ENCODE measurements at regions not wholly inside any gene's neighbourhood (a gene's known extent, or its start where the extent isn't known, plus 50 kb on each side); places are given as distances from the start of the nearest gene placed in this dataset.
A peak's percentile ranks its signal among the peaks of the same experiment; 100 is the strongest.

- DNase-seq: no peak
These were observed 300.6 kb upstream of the AZI2 start for GRCh38 chr3:28649266-28649665.

DNA sequence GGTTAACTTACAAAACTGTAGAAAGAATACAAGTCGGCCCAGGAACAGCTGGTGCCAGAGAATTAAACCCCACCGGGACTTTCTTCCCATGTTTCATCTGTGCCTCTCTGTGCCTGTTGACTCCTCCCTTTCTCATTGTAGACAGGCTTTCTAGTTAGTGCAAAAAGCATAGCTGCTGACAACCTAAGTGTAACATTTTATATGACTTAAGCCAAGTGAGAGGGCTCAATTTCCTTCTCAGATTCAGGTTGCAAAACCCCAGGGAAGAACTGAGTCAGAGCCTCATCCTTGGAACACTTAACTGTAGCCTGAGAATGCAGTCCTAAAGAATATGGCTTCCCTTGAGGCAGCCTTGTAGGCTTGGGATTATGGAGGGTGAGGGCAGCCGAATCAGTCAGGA lies 302.5 kb upstream of the AZI2 start:
- DNase-seq: no peak

GRCh38 chr3:28664123-28664522 lies 315.5 kb upstream of the AZI2 start:
- no peak for DNase-seq

- DNase-seq: peak; percentile 25
These were observed 319.3 kb upstream of the AZI2 start for GRCh38 chr3:28667646-28668621.

DNA sequence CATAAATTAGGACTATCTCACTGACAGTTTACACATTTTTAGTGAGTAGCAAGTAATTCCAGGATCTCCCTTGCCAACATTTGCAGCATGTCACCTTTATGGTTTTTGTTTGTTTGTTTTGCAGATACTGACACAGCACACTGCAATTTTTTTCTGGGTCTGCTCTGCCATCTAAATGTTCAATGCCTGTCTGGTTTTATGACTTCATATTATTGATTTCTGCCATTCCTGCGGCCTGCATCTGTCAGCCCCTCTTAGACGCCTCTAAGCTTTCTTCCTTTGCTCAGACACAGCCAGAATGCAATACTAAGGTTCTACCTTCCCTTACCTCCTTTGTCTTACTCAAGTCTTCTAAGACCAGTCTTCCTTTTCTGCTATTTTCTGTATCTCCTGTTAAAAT lies 321.2 kb upstream of the AZI2 start:
- DNase-seq: no peak

DNA sequence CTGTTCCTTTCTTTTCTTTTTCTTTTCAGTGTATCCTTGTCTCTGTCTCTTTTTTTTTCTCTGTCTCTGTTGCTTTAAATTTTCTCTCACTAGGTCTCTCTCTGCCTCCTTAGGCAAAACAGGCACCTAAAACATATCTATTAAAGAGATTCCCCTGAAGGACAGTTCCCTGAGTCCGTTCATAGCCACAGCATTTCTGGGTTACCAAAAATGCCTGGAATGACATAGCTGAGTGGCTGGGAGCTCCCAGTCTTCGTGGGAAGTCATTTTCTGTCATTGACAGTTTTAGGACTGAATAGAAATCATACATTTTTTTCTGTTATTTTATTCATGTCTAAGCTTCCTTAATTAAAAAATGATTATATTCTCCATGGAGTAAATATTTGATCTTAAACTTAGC lies 323.8 kb upstream of the AZI2 start:
- no peak for DNase-seq

- no peak for DNase-seq
These were observed 324.8 kb upstream of the AZI2 start for GRCh38 chr3:28673446-28673845.

DNA sequence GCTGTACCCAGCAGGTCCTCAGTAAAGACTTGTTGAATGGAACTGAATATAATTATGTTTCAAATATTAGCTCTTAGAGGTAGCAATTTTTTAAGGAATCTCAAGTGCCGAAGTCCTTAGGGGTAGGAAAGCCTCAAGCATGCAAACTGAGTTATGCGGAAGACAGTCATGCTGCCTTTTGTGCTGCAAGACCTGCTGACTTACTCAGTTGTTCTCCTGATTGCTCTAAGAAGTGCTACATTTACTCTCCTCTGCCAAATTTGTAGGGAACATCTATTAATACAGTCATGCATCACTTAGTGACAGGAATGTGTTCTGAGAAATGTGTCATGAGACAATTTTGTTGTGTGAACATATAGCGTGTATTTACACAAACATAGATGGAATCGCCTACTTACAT lies 325.6 kb upstream of the AZI2 start:
- DNase-seq: no peak

DNA sequence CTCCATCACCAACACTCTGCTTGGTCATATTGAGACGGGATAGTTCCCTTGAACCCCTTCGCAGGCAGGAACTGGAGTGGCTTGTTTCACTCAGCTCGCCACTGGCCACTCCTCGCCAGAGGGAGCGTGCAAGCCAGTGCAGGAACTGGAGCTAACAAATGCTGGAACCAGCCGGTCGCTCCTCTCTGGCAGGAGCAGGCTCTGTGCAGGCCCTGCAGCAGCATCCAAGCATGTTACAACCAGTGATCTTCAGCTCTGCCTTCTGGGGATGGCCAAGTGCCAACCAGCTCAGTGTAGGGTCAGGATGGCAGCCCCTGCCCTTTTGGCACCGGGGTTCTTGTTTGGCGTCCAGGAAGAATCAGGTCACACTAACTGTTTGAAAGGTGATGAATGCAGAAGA lies 329.0 kb upstream of the AZI2 start:
- DNase-seq: no peak

DNA sequence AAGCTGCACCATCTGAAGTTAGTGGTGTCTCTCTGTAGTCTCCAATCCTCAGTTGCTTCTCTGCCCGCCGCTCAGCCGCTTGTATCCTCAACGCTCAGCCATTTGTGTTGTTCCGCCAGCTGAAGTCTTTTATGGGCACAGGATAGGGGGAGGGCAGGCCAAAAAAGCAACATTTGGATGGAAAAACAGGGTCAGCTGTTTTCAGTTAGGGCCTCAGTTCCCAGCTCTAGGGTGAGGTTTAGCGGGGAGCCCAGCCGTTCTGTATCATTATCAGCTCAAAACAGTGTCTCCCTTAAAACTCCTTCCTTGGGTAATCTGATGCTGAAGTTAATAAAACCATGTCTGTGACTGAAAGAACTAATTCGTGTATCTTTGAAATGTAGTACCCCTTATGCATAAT lies 329.5 kb upstream of the AZI2 start:
- no peak for DNase-seq

DNA sequence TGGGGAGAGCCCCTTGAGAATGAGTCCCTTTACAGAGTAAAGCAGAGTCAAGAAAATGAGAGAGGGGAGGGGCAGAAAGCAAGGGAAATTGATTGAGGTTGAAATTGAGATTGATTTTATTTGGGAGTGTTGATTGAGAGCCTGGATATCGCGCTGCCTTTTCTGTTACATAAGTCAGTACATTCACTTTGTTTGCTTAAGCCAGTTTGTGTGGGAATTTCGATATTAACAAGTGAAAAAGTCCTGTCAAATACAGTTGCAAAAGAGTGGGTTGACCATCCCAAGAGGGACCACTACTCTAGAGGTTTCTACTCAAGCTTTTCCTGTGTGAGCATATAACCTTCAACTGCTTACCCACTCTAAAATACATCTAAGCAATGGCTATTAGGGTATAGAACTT lies 331.4 kb upstream of the AZI2 start:
- no peak for DNase-seq

DNA sequence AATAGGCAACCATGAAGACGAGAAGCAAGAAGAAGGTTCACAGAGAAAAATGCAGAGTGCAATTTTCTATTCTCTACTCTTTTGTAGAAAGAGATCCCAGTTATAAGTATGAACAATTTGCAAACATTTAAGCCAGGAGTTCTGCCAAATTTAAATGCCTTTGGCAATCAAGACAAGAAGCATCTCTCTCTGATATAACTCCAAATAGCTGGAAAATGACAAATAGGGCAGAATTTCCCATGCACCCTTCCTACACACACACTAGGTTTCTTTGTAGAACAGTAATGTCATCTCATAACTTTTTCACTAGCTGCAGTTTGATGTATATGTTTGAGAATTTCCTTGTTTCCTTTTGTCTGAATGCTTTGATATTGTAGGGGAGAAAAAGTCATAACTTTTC lies 333.5 kb upstream of the AZI2 start:
- DNase-seq: no peak

DNA sequence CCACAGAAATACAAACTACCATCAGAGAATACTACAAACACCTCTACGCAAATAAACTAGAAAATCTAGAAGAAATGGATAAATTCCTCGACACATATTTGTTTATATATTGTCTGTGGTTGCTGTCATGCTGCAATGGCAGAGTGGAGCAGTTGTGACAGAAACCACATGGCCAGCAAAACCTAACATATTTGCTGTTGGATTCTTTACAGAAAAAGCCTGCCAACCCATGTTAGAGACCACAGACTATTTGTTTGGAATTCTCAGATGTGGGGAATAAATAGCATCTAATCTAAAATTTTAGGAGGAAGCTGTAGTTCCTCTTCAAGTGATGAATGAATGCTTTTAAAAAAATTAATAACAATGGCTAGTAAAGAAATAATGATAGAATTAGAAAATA lies 341.6 kb upstream of the AZI2 start:
- DNase-seq: no peak

DNA sequence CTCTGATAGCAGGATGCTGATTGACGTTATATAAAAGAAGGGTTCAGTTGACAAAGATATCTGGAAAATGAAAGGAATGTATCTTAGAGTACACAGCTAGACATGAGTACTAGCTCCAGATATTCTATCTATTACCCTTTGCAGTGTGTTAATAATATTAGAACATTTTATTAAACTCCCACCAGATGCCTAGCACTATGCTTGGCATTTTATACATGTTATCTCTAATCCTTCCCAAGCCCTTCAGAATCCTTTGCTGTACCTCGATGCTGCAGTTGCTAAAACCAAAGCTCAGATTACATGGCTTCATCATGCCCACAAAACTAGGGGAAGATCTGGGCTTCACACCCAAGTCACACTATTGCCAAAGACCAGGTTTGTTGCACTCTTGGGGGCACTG lies 350.1 kb upstream of the AZI2 start:
- no peak for DNase-seq

- no peak for DNase-seq
These were observed 350.7 kb upstream of the AZI2 start for GRCh38 chr3:28699283-28699682.

DNA sequence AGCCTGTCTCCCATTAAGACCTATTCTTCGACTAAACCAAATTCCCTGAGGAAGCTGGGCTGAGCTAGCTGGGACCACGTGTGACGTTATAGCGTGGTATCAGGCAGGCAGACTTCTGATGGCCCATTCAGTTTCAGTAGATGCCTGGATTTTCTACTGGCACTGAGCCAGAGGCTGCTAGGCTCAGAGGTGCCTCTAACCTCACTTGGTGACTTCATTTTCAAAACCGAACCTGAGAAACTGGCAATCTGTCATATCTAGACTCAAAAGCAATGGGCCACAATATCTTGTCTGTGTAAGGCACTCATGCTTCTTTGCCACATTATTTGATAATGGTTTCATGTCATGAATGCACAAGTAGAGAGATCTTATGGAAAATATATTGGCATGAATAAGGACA lies 352.1 kb upstream of the AZI2 start:
- no peak for DNase-seq

DNA sequence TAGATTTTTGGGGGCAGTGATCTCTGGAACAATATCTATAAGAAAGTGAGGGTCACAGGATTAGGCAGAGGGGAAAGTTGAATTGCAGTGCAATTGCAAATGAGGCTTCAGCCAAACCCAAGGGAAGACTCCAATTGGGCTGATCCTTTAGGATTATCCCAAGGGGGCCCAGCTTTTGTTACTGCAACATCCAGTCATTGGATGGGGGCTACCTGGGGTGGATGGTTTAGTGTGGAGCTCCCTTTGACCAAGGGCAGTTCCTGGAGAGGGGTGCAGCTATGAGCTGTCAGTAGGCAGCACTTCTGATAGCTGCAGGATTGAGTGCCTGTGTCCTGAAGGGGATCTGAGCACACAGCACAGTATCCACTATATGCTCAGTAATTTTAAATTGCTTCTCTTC lies 355.2 kb upstream of the AZI2 start:
- DNase-seq: no peak

GRCh38 chr3:28711293-28711692 lies 362.7 kb upstream of the AZI2 start:
- DNase-seq: no peak

DNA sequence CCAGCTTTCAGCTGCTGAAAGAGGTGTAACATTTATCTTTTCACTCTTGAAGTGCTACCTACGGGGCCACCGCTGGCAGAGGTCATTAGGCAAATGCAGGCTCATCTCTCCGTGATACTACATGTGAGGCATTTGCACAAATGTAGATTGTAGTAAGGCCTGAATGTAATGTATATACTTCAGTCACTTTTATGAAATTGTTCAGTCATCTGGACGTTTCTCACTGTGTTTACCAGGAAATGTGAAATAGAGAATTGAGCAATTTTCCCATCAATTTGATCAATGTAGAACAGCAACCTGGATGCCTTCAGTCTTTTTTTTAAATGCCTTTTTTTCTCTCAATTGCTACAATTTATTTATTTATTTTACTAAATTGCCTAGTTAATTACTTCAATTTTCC lies 368.3 kb upstream of the AZI2 start:
- no peak for DNase-seq

DNA sequence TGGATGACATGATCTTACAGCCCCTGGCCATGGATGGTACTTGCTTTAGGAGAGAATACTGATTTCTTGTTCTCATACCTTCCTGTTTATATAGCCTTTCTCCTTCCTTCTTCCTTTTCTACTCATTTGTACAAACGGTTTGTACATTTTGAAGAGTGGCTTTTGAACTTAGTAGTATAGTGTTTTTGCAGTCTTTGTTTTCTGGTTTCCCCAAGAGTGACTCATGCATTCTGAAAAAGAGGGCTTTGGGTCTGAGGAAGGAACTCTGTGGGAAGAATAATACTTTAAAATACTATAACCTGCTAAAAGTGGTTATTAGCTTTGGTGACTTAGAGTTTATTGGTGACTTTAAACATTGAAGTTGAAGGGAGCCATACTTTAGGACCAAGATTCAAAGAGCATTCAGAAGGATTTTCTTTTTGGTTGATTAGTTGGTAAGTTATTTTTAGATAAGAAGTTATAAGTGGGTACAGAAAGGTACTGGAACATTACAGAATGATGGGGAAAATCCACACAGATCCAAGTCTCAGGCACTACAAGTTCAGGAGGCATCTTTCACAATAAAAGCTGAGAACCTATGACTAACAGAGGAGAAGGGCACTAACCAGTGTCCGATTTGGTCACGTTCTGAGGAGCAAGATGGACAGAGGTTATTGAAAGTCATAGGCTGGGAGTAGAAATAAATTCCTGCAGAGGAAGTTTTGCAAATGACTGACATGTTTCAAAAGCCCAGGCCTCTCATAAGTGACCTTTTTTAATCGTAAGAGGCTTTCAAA lies 369.6 kb upstream of the AZI2 start:
- no peak for DNase-seq

DNA sequence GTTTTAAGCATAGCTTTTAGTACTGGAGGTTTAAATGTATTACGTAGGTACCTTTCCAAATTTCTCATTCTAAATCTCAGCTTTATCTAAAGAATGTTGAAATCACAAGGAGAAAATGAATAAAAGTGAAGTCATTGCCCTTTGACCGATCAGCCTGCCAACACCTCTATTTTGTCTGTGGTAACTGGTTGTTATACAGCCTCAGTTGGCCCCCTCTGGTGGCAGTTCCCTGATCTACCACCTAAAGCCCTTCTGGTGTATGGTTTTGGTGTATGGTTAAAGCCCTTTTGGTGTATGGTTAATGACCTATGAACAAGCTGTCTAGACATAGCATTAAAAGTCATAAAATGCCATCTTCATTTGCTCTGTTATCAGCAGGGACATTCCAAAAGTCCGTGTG lies 378.2 kb upstream of the AZI2 start:
- no peak for DNase-seq

DNA sequence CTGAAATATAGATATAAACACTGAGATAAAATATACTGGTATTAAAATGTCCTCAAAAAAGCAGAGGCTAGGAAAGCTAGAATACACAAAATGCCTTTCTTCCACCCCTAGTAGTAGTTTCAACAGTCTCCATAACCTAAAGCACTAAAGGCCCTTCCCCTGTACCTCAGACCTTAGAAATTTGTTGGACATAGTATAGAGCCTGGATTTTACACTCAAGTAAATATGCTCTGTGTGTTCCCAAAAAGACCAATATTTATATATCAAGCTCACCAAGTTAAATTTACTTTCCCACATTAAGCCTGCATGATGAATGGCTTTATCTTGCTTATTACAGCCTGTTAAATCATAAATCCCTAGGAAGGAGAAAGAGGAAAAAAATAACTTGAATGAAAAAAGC lies 378.7 kb upstream of the AZI2 start:
- DNase-seq: no peak

DNA sequence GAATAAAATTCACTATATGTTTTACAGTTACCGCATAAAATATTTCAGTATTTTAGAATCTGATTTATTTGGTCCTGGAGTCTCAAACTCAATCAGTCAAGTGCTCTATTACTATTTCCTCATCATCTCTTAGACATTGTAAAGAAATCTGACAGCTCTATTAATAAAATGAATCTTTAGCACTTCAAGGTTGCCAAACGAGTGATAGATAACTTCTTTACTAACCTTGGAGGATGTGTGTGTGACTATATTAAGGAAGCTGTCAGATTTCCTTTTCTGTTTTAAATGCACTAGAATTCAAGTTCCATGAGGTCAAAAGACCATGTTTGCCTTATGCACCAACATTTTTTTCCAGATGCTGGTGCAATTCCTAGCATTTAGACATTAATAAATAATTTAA lies 389.8 kb upstream of the AZI2 start:
- no peak for DNase-seq

- no peak for DNase-seq
These were observed 391.0 kb upstream of the AZI2 start for GRCh38 chr3:28739647-28740046.
